Neural cell (in vitro differentiated cells): ENCODE measurements at regions not wholly inside any gene's neighbourhood (a gene's known extent, or its start where the extent isn't known, plus 50 kb on each side); places are given as distances from the start of the nearest gene placed in this dataset.
"Not testable (repeated sequence)": the region's sequence is repeated elsewhere in the genome, so short reads cannot be mapped to it uniquely, and the experiment has no call there.

Experiments
- H2AFZ ChIP-seq: fragments of 200-600, 300-800 bp; sonication (generic), shearing (Covaris generic); 2 replicates; pipeline ENCODE4 v1.6.0; 2014; ENCODE audit warnings: low read depth, mild to moderate bottlenecking, antibody characterized with exemption, low read length, moderate library complexity
- H3F3A ChIP-seq: fragments of 200-600 bp; shearing (Covaris generic); 2 replicates; pipeline ENCODE4 v1.6.1; 2016; ENCODE audit warnings: mild to moderate bottlenecking, moderate library complexity, mixed read lengths, antibody characterized with exemption, low read length; ENCODE audit not compliant: insufficient read depth, poor library complexity, severe bottlenecking
- H3K27ac ChIP-seq: fragments of 200-600, 300-800 bp; sonication (generic), shearing (Covaris generic); 2 replicates; pipeline ENCODE4 v1.5.1; 2014; ENCODE audit warnings: mild to moderate bottlenecking, low read length, moderate library complexity
- H3K27me3 ChIP-seq: fragments of 300-800, 200-600 bp; sonication (generic), shearing (Covaris generic); 2 replicates; pipeline ENCODE4 v1.6.0; 2014; ENCODE audit warnings: mild to moderate bottlenecking, low read depth, low read length, moderate library complexity; ENCODE audit not compliant: insufficient read depth
- H3K36me3 ChIP-seq: fragments of 300-800, 200-600 bp; sonication (generic), shearing (Covaris generic); 2 replicates; pipeline ENCODE4 v1.5.1; 2014; ENCODE audit warnings: mild to moderate bottlenecking, antibody characterized with exemption, low read length, moderate library complexity; ENCODE audit not compliant: insufficient read depth
- H3K4me2 ChIP-seq: fragments of 300-800, 200-600 bp; sonication (generic), shearing (Covaris generic); 2 replicates; pipeline ENCODE4 v1.6.0; 2014; ENCODE audit warnings: mild to moderate bottlenecking, low read length
- H3K4me3 ChIP-seq: fragments of 300-800, 200-600 bp; sonication (generic), shearing (Covaris generic); 2 replicates; pipeline ENCODE4 v1.5.1; 2014; ENCODE audit warnings: mild to moderate bottlenecking, low read length, moderate library complexity
- H3K79me2 ChIP-seq: fragments of 200-600 bp; shearing (Covaris generic); replicated peaks from 2 replicates; pipeline ENCODE4 v1.6.0; 2014; ENCODE audit warnings: mild to moderate bottlenecking, low read length, moderate library complexity; ENCODE audit not compliant: insufficient read depth
- H3K9ac ChIP-seq: fragments of 300-800, 200-600 bp; sonication (generic), shearing (Covaris generic); 2 replicates; pipeline ENCODE4 v1.6.1; 2016; ENCODE audit warnings: mild to moderate bottlenecking, low read length, mixed read lengths
- H3K9me2 ChIP-seq: fragments of 200-600 bp; shearing (Covaris generic); 2 replicates; pipeline ENCODE4 v1.6.1; 2016; ENCODE audit warnings: mild to moderate bottlenecking, low read length, mixed read lengths; ENCODE audit not compliant: insufficient read depth
- H3K9me3 ChIP-seq: fragments of 200-600, 300-800 bp; sonication (generic), shearing (Covaris generic); 2 replicates; pipeline ENCODE4 v1.6.1; 2016; ENCODE audit warnings: mild to moderate bottlenecking, mixed run types, low read length, moderate library complexity, mixed read lengths
- H4K20me1 ChIP-seq: fragments of 200-600 bp; shearing (Covaris generic); 2 replicates; pipeline ENCODE4 v1.6.1; 2016; ENCODE audit warnings: mild to moderate bottlenecking, mixed run types; ENCODE audit not compliant: insufficient read depth
- EP300 ChIP-seq: fragments of 450-650 bp; conservative IDR thresholded peaks from 2 replicates; pipeline ENCODE4 v1.6.1; 2014; ENCODE audit warnings: antibody characterized with exemption, mild to moderate bottlenecking, moderate library complexity; ENCODE audit not compliant: poor library complexity, severe bottlenecking
- POLR2AphosphoS5 ChIP-seq: IDR thresholded peaks from 2 replicates; pipeline ENCODE4 v1.6.1; 2012
- RAD21 ChIP-seq: fragments of 450-650 bp; conservative IDR thresholded peaks from 2 replicates; pipeline ENCODE4 v1.6.1; 2014; ENCODE audit warnings: antibody characterized with exemption, mild to moderate bottlenecking, moderate library complexity
- SMC3 ChIP-seq: fragments of 450-650 bp; conservative IDR thresholded peaks from 2 replicates; pipeline ENCODE4 v1.6.1; 2014; ENCODE audit warnings: antibody characterized with exemption, mild to moderate bottlenecking, moderate library complexity; ENCODE audit not compliant: poor library complexity
- TF ChIP-seq, protein P1 (sequence below): IDR thresholded peaks from 2 replicates; pipeline ENCODE4 v1.6.1; 2012; ENCODE audit warnings: borderline replicate concordance
- TF ChIP-seq, protein P2 (sequence below): fragments of 450-650 bp; IDR thresholded peaks from 2 replicates; pipeline ENCODE4 v1.5.1; 2014; ENCODE audit warnings: antibody characterized with exemption, mild to moderate bottlenecking, moderate library complexity; ENCODE audit not compliant: poor library complexity, severe bottlenecking

DNA sequence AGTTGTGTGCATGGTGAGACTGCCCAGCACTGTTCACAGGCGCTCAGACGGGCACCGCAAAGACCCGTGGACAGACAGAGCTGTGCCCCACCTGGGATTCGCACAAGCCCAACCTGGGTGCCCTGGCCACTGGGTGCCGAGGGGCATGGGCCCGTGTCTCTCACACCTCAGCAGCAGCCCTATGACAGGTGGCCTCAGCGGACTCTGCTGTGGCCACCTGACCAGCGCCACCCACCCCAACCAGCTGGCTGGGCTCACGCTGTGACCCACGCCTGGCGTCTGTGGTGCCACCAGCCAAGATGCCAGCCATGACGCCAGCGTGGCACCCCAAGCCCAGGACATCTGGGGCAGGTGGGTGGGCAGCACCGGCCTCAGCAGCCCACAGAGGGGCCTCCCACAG is 129.3 kb downstream of the IGLL1 start:
- H3K9ac ChIP-seq, H2AFZ ChIP-seq, H3K79me2 ChIP-seq, H4K20me1 ChIP-seq, H3K9me3 ChIP-seq, H3K36me3 ChIP-seq, H3K4me2 ChIP-seq, H3K9me2 ChIP-seq, H3K27ac ChIP-seq, H3K4me3 ChIP-seq, H3K27me3 ChIP-seq, H3F3A ChIP-seq: not testable (repeated sequence)

DNA sequence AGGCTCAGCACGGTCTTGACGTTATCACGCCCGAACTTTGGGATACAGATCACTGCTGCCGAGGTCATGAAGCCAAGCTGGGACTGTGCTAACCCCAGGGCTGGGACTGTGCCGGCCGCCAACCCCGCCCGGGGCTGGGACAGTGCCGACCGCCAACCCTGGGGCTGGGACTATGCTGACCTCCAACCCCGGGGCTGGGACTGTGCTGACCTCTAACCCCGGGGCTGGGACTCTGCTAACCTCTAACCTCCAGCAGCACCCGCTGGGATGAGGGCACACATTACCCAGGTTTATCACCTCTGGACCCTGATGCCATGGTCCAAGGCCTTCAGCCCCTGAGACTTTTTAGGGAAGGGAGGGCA is 129.7 kb downstream of the IGLL1 start:
- H3K27ac ChIP-seq: no peak overlapping the region
- H3K9me2 ChIP-seq: no peaks in the 10 kb centered on the region
- TF ChIP-seq, protein P1, sequence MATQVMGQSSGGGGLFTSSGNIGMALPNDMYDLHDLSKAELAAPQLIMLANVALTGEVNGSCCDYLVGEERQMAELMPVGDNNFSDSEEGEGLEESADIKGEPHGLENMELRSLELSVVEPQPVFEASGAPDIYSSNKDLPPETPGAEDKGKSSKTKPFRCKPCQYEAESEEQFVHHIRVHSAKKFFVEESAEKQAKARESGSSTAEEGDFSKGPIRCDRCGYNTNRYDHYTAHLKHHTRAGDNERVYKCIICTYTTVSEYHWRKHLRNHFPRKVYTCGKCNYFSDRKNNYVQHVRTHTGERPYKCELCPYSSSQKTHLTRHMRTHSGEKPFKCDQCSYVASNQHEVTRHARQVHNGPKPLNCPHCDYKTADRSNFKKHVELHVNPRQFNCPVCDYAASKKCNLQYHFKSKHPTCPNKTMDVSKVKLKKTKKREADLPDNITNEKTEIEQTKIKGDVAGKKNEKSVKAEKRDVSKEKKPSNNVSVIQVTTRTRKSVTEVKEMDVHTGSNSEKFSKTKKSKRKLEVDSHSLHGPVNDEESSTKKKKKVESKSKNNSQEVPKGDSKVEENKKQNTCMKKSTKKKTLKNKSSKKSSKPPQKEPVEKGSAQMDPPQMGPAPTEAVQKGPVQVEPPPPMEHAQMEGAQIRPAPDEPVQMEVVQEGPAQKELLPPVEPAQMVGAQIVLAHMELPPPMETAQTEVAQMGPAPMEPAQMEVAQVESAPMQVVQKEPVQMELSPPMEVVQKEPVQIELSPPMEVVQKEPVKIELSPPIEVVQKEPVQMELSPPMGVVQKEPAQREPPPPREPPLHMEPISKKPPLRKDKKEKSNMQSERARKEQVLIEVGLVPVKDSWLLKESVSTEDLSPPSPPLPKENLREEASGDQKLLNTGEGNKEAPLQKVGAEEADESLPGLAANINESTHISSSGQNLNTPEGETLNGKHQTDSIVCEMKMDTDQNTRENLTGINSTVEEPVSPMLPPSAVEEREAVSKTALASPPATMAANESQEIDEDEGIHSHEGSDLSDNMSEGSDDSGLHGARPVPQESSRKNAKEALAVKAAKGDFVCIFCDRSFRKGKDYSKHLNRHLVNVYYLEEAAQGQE: no peak
- no peak for TF ChIP-seq EP300
- no peak for TF ChIP-seq RAD21
- TF ChIP-seq, protein P2, sequence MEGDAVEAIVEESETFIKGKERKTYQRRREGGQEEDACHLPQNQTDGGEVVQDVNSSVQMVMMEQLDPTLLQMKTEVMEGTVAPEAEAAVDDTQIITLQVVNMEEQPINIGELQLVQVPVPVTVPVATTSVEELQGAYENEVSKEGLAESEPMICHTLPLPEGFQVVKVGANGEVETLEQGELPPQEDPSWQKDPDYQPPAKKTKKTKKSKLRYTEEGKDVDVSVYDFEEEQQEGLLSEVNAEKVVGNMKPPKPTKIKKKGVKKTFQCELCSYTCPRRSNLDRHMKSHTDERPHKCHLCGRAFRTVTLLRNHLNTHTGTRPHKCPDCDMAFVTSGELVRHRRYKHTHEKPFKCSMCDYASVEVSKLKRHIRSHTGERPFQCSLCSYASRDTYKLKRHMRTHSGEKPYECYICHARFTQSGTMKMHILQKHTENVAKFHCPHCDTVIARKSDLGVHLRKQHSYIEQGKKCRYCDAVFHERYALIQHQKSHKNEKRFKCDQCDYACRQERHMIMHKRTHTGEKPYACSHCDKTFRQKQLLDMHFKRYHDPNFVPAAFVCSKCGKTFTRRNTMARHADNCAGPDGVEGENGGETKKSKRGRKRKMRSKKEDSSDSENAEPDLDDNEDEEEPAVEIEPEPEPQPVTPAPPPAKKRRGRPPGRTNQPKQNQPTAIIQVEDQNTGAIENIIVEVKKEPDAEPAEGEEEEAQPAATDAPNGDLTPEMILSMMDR: no peak
- no peak for TF ChIP-seq SMC3
- TF ChIP-seq POLR2AphosphoS5: no peak

DNA sequence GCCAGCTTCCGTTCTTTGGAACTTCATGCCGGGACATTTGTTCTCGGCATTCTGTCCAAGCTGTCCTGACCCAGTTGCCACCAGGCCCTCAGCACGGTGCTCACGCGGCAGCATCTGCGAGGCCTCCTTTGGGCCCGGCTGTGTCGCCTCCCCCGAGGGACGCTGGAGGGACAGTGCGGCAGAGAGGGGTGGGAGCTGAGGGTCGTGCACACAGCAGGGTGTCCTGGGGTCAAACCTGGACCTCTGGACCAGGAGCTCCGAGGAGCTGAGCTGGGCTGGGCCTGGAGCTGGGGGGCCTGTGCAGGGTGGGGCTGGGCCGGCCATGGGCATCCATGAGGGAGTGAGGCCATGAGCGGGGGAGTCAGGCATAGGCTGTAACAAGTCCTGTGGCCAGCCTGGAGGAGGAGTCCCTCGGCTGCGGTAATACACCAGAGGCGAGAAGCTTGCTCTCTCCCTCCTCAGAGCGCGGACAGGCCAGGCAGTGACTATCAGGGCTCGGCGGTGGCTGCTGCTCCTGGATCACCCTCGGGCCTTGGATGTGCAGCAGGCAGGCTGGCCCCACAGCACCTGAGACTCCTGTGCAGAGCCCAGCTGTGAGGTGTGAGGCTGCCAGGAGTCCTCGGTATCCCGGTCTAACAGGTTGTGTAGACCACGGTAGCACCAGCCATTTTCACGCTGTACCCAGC is 130.2 kb downstream of the IGLL1 start:
- H3K27me3 ChIP-seq, H3K9me3 ChIP-seq, H2AFZ ChIP-seq, H3K36me3 ChIP-seq, H3K79me2 ChIP-seq, H3K4me3 ChIP-seq, H3K9ac ChIP-seq, H3K9me2 ChIP-seq, H3F3A ChIP-seq, H3K4me2 ChIP-seq, H3K27ac ChIP-seq, H4K20me1 ChIP-seq: not testable (repeated sequence)

More for the DNA sequence above, 129.7 kb downstream of the IGLL1 start:
- Histone ChIP-seq H4K20me1 (no peaks in the 10 kb centered on the region), H3K4me3 (no peak overlapping the region), H3K79me2 (no peaks in the 10 kb centered on the region), H2AFZ (no peak overlapping the region), H3F3A (no peaks in the 10 kb centered on the region), H3K27me3 (no peaks in the 10 kb centered on the region), H3K9me3 (peaks cover 4% of the 10 kb centered on the region), H3K9ac (no peak overlapping the region), H3K4me2 (no peak overlapping the region), H3K36me3 (no peaks in the 10 kb centered on the region)

DNA sequence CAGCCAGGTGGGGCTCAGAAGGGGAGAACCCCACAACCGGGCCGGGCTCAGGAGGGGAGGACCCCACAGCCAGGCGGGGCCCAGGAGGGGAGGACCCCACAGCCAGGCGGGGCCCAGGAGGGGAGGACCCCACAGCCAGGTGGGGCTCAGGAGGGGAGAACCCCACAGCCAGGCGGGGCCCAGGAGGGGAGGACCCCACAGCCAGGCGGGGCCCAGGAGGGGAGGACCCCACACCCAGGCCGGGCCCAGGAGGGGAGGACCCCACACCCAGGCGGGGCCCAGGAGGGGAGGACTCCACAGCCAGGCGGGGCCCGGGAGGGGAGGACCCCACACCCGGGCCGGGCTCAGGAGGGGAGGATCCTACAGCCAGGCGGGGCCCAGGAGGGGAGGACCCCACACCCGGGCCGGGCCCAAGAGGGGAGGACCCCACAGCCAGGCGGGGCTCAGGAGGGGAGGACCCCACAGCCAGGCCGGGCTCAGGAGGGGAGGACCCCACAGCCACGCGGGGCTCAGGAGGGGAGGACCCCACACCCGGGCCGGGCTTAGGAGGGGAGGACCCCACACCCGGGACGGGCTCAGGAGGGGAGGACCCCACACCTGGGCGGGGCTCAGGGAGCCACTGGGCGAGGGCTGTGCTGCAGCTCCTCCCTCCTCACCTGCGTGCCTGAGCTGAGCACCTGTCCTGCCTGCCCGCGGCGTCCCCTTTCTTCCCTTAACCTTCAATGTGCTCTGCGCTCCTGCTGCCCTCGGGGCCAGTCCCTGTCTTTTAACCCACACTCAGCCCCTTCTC is 131.4 kb downstream of the IGLL1 start:
- H3K9me3 ChIP-seq, H4K20me1 ChIP-seq, H3K9ac ChIP-seq, H3K9me2 ChIP-seq, H3K4me3 ChIP-seq, H3K27ac ChIP-seq, H3K4me2 ChIP-seq, H3K79me2 ChIP-seq, H3F3A ChIP-seq, H3K27me3 ChIP-seq, H2AFZ ChIP-seq, H3K36me3 ChIP-seq: not testable (repeated sequence)
